OCI-LY3 (cell line): ENCODE measurements at regions not wholly inside any gene's neighbourhood (a gene's known extent, or its start where the extent isn't known, plus 50 kb on each side); places are given as distances from the start of the nearest gene placed in this dataset.

Experiments
- EZH2phosphoT487 ChIP-seq: fragments of 200-600 bp; shearing (Covaris generic); IDR thresholded peaks from 2 replicates; pipeline ENCODE4 v1.6.1; 2018; ENCODE audit warnings: antibody characterized with exemption, mixed run types, low read depth
- TF ChIP-seq, protein P1 (sequence below): fragments of 200-600, 300-600 bp; sonication (generic); IDR thresholded peaks from 2 replicates; pipeline ENCODE4 v1.5.1; 2014; ENCODE audit warnings: antibody characterized with exemption, low read length, low read depth

- TF ChIP-seq, protein P1, sequence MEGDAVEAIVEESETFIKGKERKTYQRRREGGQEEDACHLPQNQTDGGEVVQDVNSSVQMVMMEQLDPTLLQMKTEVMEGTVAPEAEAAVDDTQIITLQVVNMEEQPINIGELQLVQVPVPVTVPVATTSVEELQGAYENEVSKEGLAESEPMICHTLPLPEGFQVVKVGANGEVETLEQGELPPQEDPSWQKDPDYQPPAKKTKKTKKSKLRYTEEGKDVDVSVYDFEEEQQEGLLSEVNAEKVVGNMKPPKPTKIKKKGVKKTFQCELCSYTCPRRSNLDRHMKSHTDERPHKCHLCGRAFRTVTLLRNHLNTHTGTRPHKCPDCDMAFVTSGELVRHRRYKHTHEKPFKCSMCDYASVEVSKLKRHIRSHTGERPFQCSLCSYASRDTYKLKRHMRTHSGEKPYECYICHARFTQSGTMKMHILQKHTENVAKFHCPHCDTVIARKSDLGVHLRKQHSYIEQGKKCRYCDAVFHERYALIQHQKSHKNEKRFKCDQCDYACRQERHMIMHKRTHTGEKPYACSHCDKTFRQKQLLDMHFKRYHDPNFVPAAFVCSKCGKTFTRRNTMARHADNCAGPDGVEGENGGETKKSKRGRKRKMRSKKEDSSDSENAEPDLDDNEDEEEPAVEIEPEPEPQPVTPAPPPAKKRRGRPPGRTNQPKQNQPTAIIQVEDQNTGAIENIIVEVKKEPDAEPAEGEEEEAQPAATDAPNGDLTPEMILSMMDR: no peak
- no peak for TF ChIP-seq EZH2phosphoT487
Measured at GRCh38 chr11:38159038-38159437, 1561.0 kb upstream of the RAG2 start.
